ENCODE measurements at regions not wholly inside any gene's neighbourhood (a gene's known extent, or its start where the extent isn't known, plus 50 kb on each side); places are given as distances from the start of the nearest gene placed in this dataset.

GRCh38 chr10:121078672-121079102 lies 227.5 kb downstream of the WDR11 start:
- no peak overlapping the region for H3K27ac ChIP-seq
- no peak for TF ChIP-seq CTCF (IDR thresholded peaks at IDR 0.05)
- H3K4me3 ChIP-seq (ENCODE audit: low read depth in 1 of 2, low read length in 1 of 2) = no peak overlapping the region
- H3K27me3 ChIP-seq = no peaks in the 10 kb centered on the region
- H3K9me3 ChIP-seq = no peaks in the 10 kb centered on the region
- peaks cover 6 to 18% of the 10 kb centered on the region in 2 experiments for H3K4me1 ChIP-seq (ENCODE audit: control insufficient read depth in 1 of 2, insufficient read depth in 1 of 2, low read depth in 1 of 2, low read length in 1 of 2)
- H3K36me3 ChIP-seq = no peaks in the 10 kb centered on the region

DNA sequence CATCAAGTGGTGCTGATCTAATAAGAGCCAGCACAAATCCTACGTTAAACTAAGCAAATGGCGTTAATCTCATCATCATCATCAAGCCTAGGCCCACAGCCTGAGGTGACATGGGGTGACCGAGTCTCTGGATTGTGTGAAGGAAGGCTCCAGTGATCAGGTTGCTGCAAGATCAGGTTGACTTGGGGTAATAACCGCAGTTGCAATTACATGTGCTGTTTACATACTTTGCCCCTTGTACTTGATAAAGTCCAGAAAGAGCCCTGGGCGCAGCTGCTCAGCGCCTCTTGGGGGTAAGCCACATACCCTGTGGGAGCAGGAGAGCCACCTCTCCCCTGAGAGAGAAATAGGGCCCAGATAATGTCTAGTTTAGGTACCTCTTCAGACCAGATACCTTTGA lies 228.1 kb downstream of the WDR11 start:
- Histone ChIP-seq H3K27ac (no peak overlapping the region), H3K4me1 (ENCODE audit: control insufficient read depth in 1 of 2, insufficient read depth in 1 of 2, low read depth in 1 of 2, low read length in 1 of 2) (peaks cover 6 to 18% of the 10 kb centered on the region in 2 experiments), H3K4me3 (ENCODE audit: low read depth in 1 of 2, low read length in 1 of 2) (no peak overlapping the region), H3K9me3 (no peaks in the 10 kb centered on the region), H3K36me3 (no peaks in the 10 kb centered on the region), H3K27me3 (no peaks in the 10 kb centered on the region)
- TF ChIP-seq CTCF (IDR thresholded peaks at IDR 0.05) = no peak

DNA sequence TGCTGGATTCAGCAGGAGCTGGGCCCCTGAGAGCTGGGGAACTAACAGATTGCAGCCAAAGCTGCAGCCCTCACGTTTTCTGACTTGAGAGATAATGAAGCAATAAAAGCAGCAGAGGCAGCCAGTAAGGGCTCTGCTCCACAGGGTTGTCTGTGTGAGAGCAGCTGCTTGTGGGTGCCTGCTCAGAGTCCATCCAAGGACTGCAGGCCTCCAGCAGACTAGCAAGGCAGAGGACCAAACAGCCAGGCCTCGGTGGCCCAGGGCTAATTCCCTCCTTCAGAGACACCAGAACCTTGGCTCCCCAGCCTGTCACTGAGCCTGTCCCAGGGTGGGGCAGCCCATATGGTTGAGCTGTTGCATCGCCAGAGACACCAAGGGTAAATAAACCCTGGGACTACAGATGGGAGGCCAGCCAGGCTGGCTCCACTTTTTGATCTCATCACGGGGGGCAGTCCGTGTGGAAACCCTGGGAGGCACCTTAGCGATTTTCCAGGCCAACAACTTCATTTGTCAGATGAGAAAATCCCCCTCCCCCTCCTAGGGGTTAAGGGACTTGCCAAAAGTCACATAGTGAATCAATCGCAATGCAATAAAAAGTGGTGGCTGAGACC lies 229.2 kb downstream of the WDR11 start:
- Histone ChIP-seq H3K9me3 (no peaks in the 10 kb centered on the region), H3K4me1 (ENCODE audit: control insufficient read depth in 1 of 2, insufficient read depth in 1 of 2, low read depth in 1 of 2, low read length in 1 of 2) (peaks cover 6 to 24% of the 10 kb centered on the region in 2 experiments), H3K4me3 (ENCODE audit: low read depth in 1 of 2, low read length in 1 of 2) (no peak overlapping the region), H3K36me3 (no peaks in the 10 kb centered on the region), H3K27ac (no peak overlapping the region), H3K27me3 (no peaks in the 10 kb centered on the region)
- no peak for TF ChIP-seq CTCF (IDR thresholded peaks at IDR 0.05)

DNA sequence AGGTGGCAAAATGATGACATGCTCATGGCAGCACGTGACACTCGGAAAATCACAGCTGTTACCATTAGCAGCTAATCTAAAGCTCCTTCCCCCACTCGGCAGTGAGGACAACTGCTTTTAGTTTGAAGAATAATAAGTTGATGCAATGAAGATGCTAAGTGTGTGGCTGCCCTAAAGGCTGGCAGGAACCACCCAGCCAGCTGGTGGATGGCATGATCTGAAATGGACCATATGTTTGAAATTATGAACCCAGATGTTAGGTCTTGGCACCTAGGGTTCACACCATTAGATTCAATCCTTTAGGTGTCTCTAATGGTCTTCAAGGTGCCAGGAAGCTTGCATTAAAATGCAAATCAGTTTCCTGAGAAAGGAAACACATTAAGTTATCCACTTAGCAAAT lies 230.1 kb downstream of the WDR11 start:
- no peak for TF ChIP-seq CTCF (IDR thresholded peaks at IDR 0.05)
- Histone ChIP-seq H3K9me3 (no peaks in the 10 kb centered on the region), H3K27ac (no peak overlapping the region), H3K27me3 (no peaks in the 10 kb centered on the region), H3K4me1 (ENCODE audit: control insufficient read depth in 1 of 2, insufficient read depth in 1 of 2, low read depth in 1 of 2, low read length in 1 of 2) (peaks cover 6 to 28% of the 10 kb centered on the region in 2 experiments), H3K4me3 (ENCODE audit: low read depth in 1 of 2, low read length in 1 of 2) (no peak overlapping the region), H3K36me3 (no peaks in the 10 kb centered on the region)

GRCh38 chr10:121082984-121083383 lies 231.8 kb downstream of the WDR11 start:
- no peak overlapping the region for H3K4me3 ChIP-seq (ENCODE audit: low read depth in 1 of 2, low read length in 1 of 2)
- no peaks in the 10 kb centered on the region for H3K9me3 ChIP-seq
- TF ChIP-seq CTCF (IDR thresholded peaks at IDR 0.05) = no peak
- H3K27ac ChIP-seq = no peak overlapping the region
- H3K36me3 ChIP-seq = no peaks in the 10 kb centered on the region
- no peaks in the 10 kb centered on the region for H3K27me3 ChIP-seq
- peaks cover 0 to 12% of the 10 kb centered on the region in 2 experiments for H3K4me1 ChIP-seq (ENCODE audit: control insufficient read depth in 1 of 2, insufficient read depth in 1 of 2, low read depth in 1 of 2, low read length in 1 of 2)

Data from neutrophil (primary cell).